ENCODE measurements at regions not wholly inside any gene's neighbourhood (a gene's known extent, or its start where the extent isn't known, plus 50 kb on each side); places are given as distances from the start of the nearest gene placed in this dataset.

DNA sequence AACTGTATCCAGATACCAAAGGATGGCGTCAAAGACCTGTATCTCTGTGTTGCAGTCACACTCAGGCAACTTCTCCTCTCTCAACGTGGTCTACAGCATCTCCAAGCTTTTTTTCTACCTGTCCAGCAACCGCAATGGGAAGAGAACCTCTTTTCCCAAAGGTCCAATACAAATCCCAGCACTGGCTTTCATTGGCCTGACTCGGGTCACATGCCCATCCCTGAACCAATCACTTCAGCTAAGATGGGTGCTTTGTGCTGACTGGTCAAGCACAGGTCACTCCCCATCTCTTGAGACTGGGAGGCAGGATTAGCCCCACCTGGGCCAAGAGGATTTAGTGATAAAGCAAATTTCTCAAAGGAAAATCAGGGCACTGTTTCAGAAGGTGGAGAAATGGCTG is 71.2 kb upstream of the C16orf82 start:
- TF ChIP-seq, protein P1, sequence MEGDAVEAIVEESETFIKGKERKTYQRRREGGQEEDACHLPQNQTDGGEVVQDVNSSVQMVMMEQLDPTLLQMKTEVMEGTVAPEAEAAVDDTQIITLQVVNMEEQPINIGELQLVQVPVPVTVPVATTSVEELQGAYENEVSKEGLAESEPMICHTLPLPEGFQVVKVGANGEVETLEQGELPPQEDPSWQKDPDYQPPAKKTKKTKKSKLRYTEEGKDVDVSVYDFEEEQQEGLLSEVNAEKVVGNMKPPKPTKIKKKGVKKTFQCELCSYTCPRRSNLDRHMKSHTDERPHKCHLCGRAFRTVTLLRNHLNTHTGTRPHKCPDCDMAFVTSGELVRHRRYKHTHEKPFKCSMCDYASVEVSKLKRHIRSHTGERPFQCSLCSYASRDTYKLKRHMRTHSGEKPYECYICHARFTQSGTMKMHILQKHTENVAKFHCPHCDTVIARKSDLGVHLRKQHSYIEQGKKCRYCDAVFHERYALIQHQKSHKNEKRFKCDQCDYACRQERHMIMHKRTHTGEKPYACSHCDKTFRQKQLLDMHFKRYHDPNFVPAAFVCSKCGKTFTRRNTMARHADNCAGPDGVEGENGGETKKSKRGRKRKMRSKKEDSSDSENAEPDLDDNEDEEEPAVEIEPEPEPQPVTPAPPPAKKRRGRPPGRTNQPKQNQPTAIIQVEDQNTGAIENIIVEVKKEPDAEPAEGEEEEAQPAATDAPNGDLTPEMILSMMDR (IDR thresholded peaks at IDR 0.05; ENCODE audit: low read depth, low read length): no peak
- no peak overlapping the region for H3K4me3 ChIP-seq (ENCODE audit: low read depth, low read length)

GRCh38 chr16:27005386-27005785 is 61.3 kb upstream of the C16orf82 start:
- TF ChIP-seq, protein P1 (IDR thresholded peaks at IDR 0.05; ENCODE audit: low read depth, low read length): no peak
- no peak overlapping the region for H3K4me3 ChIP-seq (ENCODE audit: low read depth, low read length)
